ENCODE measurements at regions not wholly inside any gene's neighbourhood (a gene's known extent, or its start where the extent isn't known, plus 50 kb on each side); places are given as distances from the start of the nearest gene placed in this dataset.
A peak's percentile ranks its signal among the peaks of the same experiment; 100 is the strongest.

DNA sequence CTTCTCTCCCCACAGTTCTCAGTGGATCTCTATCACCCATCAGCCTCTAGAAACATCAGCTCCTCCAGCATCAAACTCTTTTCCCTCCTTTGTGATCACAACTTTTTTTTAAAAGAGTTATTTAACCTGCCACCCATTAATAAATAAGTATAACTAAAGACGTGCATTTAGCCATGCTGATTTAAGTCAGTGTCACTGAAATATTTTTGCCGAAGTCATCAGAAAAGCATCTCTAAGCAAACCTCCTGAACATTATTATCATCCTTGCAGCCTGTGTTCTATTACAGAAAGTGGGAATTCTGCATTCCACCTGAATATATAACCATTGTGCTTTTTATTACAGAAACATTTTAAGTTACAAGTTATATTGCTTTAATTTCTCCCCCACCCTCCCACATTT lies 106.2 kb upstream of the ARHGAP28 start:
- TF ChIP-seq, protein P1, sequence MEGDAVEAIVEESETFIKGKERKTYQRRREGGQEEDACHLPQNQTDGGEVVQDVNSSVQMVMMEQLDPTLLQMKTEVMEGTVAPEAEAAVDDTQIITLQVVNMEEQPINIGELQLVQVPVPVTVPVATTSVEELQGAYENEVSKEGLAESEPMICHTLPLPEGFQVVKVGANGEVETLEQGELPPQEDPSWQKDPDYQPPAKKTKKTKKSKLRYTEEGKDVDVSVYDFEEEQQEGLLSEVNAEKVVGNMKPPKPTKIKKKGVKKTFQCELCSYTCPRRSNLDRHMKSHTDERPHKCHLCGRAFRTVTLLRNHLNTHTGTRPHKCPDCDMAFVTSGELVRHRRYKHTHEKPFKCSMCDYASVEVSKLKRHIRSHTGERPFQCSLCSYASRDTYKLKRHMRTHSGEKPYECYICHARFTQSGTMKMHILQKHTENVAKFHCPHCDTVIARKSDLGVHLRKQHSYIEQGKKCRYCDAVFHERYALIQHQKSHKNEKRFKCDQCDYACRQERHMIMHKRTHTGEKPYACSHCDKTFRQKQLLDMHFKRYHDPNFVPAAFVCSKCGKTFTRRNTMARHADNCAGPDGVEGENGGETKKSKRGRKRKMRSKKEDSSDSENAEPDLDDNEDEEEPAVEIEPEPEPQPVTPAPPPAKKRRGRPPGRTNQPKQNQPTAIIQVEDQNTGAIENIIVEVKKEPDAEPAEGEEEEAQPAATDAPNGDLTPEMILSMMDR (conservative IDR thresholded peaks at IDR 0.05): no peak
- no peak overlapping the region for H3K27ac ChIP-seq

DNA sequence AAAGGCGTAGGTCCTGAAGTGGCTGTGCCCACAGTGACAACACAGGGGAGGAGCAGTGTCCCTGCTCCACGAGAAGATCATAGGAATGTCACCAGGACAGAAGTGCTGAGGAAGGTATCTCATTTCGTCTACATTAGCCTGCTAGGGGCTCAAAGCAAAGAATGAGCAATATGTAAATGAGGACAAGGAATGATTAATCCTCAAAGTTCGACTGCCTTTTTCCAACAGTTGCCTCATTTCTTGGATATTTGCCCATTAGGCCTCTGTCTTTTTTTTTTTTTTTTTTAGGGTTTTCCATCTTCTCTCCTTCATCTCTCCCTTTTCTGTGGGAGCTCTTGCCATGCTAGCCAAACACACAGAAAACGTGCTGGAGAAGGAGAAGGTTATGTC lies 105.2 kb upstream of the ARHGAP28 start:
- TF ChIP-seq, protein P1 (conservative IDR thresholded peaks at IDR 0.05): no peak
- no peak overlapping the region for H3K27ac ChIP-seq

DNA sequence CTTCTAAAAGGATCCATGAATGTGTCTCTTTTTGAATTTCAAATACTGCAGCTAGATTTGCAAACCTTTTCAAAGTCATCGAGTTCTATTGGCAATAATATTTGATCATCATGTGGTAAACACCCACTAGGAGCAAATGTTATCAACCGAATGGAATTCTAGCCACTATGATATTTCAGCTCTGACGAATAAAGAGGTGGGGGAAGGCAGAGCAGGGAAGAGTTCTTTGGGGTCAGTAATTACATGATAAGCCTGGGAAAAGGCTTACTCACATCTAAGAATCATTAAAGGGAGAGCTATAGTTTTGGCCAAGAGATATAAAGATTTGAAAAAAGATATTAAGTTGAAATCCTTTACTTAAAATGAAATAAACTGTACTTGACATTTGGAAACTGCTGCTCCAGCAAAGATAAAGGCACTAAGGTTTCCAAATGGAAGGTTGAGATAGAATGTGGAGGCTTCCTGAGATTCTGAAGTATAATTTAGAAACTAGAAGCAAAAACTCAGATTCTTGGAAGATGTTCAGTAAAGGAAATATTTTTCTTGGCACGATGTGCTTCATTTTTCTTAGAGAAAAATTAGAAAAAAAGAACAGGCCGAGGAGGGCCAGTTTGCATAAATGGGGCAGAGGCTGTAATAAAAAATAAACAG lies 104.7 kb upstream of the ARHGAP28 start:
- H3K27ac ChIP-seq: no peak overlapping the region
- TF ChIP-seq, protein P1 (conservative IDR thresholded peaks at IDR 0.05): no peak

DNA sequence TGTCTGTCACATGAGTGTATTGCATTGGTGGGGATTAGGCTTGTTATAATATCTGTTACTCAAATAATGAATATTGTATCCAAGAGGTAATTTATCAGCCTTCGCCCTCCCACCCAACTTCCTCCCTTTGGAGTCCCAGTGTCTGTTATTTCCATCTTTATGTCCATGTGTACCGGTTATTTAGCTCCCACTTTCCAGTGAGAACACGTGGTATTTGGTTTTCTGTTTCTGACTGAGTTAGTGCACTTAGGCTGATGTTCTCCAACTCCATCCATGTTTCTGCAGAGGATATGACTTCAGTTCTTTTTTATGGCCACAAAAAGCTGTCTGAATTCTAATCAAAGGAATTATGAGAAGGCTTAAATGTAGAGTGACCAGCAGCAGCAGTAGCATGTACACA lies 104.0 kb upstream of the ARHGAP28 start:
- no peak overlapping the region; the same call in 1 of the 2 replicates for H3K27ac ChIP-seq
- TF ChIP-seq, protein P1 (conservative IDR thresholded peaks at IDR 0.05): no peak

DNA sequence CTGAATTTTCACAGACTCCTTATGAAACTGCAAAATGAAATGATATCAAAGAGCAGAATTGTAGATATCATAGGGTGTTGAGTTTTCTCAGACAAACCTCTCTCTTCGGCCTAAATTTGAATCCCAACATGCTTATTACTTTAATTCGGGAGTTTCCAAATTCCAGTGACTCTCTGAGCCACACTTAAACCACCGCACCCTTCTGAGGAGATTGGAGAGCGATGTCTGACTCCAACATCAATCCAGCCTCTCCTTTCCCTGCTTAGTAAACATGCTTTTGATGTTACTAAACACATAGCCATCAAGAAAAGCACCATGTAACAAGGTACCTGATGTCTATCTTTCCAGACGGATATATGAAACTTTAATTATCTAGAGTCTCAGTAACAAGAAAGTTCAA lies 103.1 kb upstream of the ARHGAP28 start:
- TF ChIP-seq, protein P1 (conservative IDR thresholded peaks at IDR 0.05): no peak
- H3K27ac ChIP-seq: peak overlapping the region; percentile 7; the same call in 1 of the 2 replicates

DNA sequence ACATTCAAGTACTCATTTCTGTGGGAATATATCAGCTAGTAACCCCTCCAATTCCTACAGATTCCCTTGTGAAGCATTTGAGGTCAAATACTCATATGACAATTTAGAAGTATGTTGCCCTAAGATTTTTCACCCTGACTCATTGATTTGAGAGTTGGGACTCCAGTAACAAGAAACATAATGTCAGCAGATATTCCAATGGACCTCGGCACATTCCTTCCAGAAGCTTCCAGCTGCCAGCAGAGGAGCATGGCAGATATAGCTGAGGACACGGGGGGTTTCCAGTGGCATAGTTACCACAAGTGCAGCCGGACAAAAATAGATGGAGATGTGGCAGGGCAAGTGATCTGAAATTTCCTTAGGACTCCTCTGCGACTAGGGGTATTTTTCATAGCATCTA lies 101.9 kb upstream of the ARHGAP28 start:
- TF ChIP-seq, protein P1 (conservative IDR thresholded peaks at IDR 0.05): no peak
- no peak overlapping the region for H3K27ac ChIP-seq

DNA sequence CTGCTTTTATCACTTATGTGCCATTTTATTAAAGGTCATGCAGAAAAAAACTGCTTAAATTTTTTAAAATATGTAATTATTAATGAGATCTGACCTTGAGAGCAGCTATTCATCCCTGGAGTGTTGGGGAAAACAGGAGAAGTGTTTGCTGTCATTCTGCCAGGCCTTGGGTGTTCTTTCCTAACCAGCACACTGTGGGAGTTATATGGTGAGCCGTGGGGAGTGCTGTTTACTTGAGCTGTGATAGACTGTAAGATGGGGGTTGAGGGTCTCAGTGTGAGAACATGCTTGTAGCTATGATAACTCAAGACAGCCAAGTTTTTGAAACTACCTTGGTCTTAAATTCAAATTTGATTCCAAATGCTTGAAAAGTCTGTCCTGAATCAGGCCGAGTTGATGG lies 101.3 kb upstream of the ARHGAP28 start:
- H3K27ac ChIP-seq: no peak overlapping the region
- TF ChIP-seq, protein P1 (conservative IDR thresholded peaks at IDR 0.05): no peak

Data from VCaP (cell line).